Gastrocnemius medialis (tissue), 4 donors: ENCODE measurements at regions not wholly inside any gene's neighbourhood (a gene's known extent, or its start where the extent isn't known, plus 50 kb on each side); places are given as distances from the start of the nearest gene placed in this dataset.

Experiments used
- ATAC-seq, 2 donors: fragments of 150-250 bp; one replicate each; pipeline ENCODE4 v1.9.1; 2016
- DNase-seq, 2 donors: peaks; one replicate each; pipeline ENCODE4 v3.0.0-alpha.2; 2019
- H3K27ac ChIP-seq, 4 donors: fragments of 200-600 bp; sonication (generic); 1 replicate in 1 of 4; 2 replicates in 3 of 4; pipeline ENCODE4 v1.5.1; 2016 to 2018; ENCODE audit warnings: mild to moderate bottlenecking in 2 of 4, moderate library complexity in 1 of 4
- H3K27me3 ChIP-seq, 3 donors: fragments of 200-600 bp; sonication (generic) in 2 of 3; 1 replicate in 1 of 3; 2 replicates in 2 of 3; pipeline versions ENCODE4 v1.5.1 to v1.6.0; 2016 to 2019; ENCODE audit warnings: mild to moderate bottlenecking in 1 of 3, moderate library complexity in 1 of 3
- H3K36me3 ChIP-seq, 2 donors: fragments of 200-600 bp; sonication (generic) in 1 of 2; one replicate each; pipeline ENCODE4 v1.5.1; 2017 to 2018
- H3K4me1 ChIP-seq, 2 donors: fragments of 200-600 bp; sonication (generic) in 1 of 2; one replicate each; pipeline ENCODE4 v1.5.1; 2016 to 2017; ENCODE audit warnings: mild to moderate bottlenecking in 2 of 2
- H3K4me3 ChIP-seq, 4 donors: fragments of 200-600 bp; sonication (generic) in 3 of 4; 1 replicate in 1 of 4; 2 replicates in 3 of 4; pipeline ENCODE4 v1.5.1; 2016 to 2019; ENCODE audit warnings: mild to moderate bottlenecking in 2 of 4
- H3K9me3 ChIP-seq, 3 donors: fragments of 200-600 bp; sonication (generic) in 2 of 3; 1 replicate in 1 of 3; 2 replicates in 2 of 3; pipeline ENCODE4 v1.5.1; 2016 to 2019
- POLR2A ChIP-seq, 2 donors: fragments of 450-650 bp; IDR thresholded peaks; one replicate each; pipeline ENCODE4 v1.6.1; 2017; ENCODE audit warnings: antibody characterized with exemption in 2 of 2, mild to moderate bottlenecking in 2 of 2, moderate library complexity in 2 of 2
- in situ Hi-C, 4 donors: fragments of 200-750 bp; cut with MboI; loops; one replicate each; pipeline versions ENCODE4 v1.15.0 to v1.8.0; 2017; ENCODE audit warnings: low sequenced_read_pairs in 4 of 4
- intact Hi-C: fragments of 100-400 bp; cut with DNase I; formaldehyde crosslinking; loops from one replicate; pipeline ENCODE4 v1.15.1; 2023; ENCODE audit warnings: low total_unique reads
- TF ChIP-seq, protein P1 (sequence below), 5 experiments: fragments of 450-650 bp in 3 of 5; fragments of 200-600 bp in 2 of 5; sonication (generic) in 2 of 5; IDR thresholded peaks in 4 of 5; conservative IDR thresholded peaks in 1 of 5; 1 replicate in 4 of 5; 2 replicates in 1 of 5; pipeline ENCODE4 v1.5.1; 2016 to 2019; ENCODE audit warnings: antibody characterized with exemption in 5 of 5, mild to moderate bottlenecking in 3 of 5, moderate library complexity in 3 of 5

GRCh38 chr16:24670623-24671454 lies 58.6 kb upstream of the TNRC6A start:
- H3K4me1 ChIP-seq, result no peaks in the 10 kb centered on the region
- H3K27ac ChIP-seq, result peak overlapping the region in 3 of 4 donors; percentile 34 to 53 (median 42)
- H3K36me3 ChIP-seq, result no peaks in the 10 kb centered on the region
- H3K4me3 ChIP-seq, result no peak overlapping the region
- intact Hi-C loops (no loop called here), in situ Hi-C loops (no loop called here)
- H3K9me3 ChIP-seq, result no peaks in the 10 kb centered on the region
- peak; percentile 6 to 46 for DNase-seq
- H3K27me3 ChIP-seq, result peaks cover 23 to 24% (median 24%) of the 10 kb centered on the region in 3 donors
- ATAC-seq, result peak; percentile 26 to 29
- TF ChIP-seq, protein P1, sequence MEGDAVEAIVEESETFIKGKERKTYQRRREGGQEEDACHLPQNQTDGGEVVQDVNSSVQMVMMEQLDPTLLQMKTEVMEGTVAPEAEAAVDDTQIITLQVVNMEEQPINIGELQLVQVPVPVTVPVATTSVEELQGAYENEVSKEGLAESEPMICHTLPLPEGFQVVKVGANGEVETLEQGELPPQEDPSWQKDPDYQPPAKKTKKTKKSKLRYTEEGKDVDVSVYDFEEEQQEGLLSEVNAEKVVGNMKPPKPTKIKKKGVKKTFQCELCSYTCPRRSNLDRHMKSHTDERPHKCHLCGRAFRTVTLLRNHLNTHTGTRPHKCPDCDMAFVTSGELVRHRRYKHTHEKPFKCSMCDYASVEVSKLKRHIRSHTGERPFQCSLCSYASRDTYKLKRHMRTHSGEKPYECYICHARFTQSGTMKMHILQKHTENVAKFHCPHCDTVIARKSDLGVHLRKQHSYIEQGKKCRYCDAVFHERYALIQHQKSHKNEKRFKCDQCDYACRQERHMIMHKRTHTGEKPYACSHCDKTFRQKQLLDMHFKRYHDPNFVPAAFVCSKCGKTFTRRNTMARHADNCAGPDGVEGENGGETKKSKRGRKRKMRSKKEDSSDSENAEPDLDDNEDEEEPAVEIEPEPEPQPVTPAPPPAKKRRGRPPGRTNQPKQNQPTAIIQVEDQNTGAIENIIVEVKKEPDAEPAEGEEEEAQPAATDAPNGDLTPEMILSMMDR (IDR thresholded peaks at IDR 0.05 in 4 of 5, conservative IDR thresholded peaks at IDR 0.05 in 1 of 5), result no peak
- TF ChIP-seq POLR2A (IDR thresholded peaks at IDR 0.05), result no peak

DNA sequence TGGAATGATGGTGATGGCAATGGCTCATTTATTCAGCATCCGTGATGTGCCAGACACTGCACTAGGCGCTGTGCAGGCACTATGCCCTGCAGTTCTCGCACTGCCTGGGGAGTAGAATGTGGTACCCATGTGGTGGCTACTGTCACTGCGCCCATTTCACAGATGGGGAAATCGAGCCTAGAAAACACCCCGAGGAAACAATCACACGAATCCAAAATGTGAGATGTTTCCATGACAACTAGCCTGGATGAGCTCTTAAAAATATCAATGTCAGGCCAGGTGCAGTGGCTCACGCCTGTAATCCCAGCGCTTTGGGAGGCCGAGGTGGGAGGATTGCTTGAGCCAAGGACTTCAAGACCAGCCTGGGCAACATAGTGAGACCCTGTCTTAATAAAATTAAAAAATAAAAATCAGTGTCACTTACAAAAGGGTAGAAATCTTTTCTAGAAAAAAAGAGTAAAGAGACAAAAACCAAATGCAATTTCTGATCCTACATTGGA lies 57.9 kb upstream of the TNRC6A start:
- Histone ChIP-seq H3K9me3 (no peaks in the 10 kb centered on the region), H3K4me1 (no peaks in the 10 kb centered on the region), H3K4me3 (no peak overlapping the region), H3K36me3 (no peaks in the 10 kb centered on the region), H3K27ac (peak overlapping the region in 1 of 4 donors; percentile 53), H3K27me3 (peaks cover 23 to 24% (median 24%) of the 10 kb centered on the region in 3 donors)
- TF ChIP-seq, protein P1 (IDR thresholded peaks at IDR 0.05 in 4 of 5, conservative IDR thresholded peaks at IDR 0.05 in 1 of 5), result no peak
- TF ChIP-seq POLR2A (IDR thresholded peaks at IDR 0.05), result no peak
- intact Hi-C loops, result no loop called here
- DNase-seq (no peak), ATAC-seq (no peak)
- in situ Hi-C loops, result no loop called here

DNA sequence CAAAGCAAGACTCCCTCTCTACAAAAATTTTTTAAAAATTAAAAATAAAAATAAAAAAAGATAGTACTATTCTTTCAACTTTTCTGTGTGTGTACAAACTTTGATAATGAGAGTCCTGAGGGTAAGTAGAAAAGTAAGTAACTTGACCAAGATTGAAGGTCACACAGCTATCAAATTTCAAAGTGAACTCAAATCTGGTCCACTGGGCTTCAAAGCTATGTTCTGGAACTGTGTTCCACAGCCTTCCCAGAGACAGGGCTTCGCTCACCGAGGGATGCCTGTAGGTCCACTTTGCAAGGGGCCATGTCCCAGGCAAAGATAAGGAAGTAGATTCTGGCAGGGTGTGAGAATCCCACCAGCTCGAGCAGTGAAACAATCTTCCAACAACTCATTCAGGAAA lies 56.3 kb upstream of the TNRC6A start:
- DNase-seq (no peak), ATAC-seq (no peak)
- TF ChIP-seq, protein P1 (IDR thresholded peaks at IDR 0.05 in 4 of 5, conservative IDR thresholded peaks at IDR 0.05 in 1 of 5), result no peak
- no peak for TF ChIP-seq POLR2A (IDR thresholded peaks at IDR 0.05)
- H3K9me3 ChIP-seq, result no peaks in the 10 kb centered on the region
- intact Hi-C loops, result no loop called here
- H3K27me3 ChIP-seq, result peaks cover 23 to 24% (median 24%) of the 10 kb centered on the region in 3 donors
- in situ Hi-C loops, result no loop called here
- H3K4me3 ChIP-seq, result no peak overlapping the region
- no peaks in the 10 kb centered on the region for H3K36me3 ChIP-seq
- H3K4me1 ChIP-seq, result no peaks in the 10 kb centered on the region
- H3K27ac ChIP-seq, result no peak overlapping the region

- no peaks in the 10 kb centered on the region for H3K9me3 ChIP-seq
- no peak for ATAC-seq
- no peak overlapping the region for H3K27ac ChIP-seq
- no peak for DNase-seq
- no peaks in the 10 kb centered on the region for H3K4me1 ChIP-seq
- intact Hi-C loops (no loop called here), in situ Hi-C loops (no loop called here)
- no peak for TF ChIP-seq POLR2A (IDR thresholded peaks at IDR 0.05)
- TF ChIP-seq, protein P1 (IDR thresholded peaks at IDR 0.05 in 4 of 5, conservative IDR thresholded peaks at IDR 0.05 in 1 of 5), result no peak
- H3K4me3 ChIP-seq, result no peak overlapping the region
- H3K27me3 ChIP-seq, result peaks cover 20 to 24% (median 23%) of the 10 kb centered on the region in 3 donors
- H3K36me3 ChIP-seq, result no peaks in the 10 kb centered on the region
Observed at GRCh38 chr16:24674877-24675276, 54.6 kb upstream of the TNRC6A start.
